ENCODE measurements at regions not wholly inside any gene's neighbourhood (a gene's known extent, or its start where the extent isn't known, plus 50 kb on each side); places are given as distances from the start of the nearest gene placed in this dataset.

- TF ChIP-seq MAX (IDR thresholded peaks at IDR 0.05), result no peak
- no peak for TF ChIP-seq YY1 (IDR thresholded peaks at IDR 0.05; ENCODE audit: low read depth)
- no peak for TF ChIP-seq TEAD4 (IDR thresholded peaks at IDR 0.05)
- no peak for TF ChIP-seq FOXM1 (IDR thresholded peaks at IDR 0.05; ENCODE audit: borderline replicate concordance, low read depth)
- TF ChIP-seq EP300 (IDR thresholded peaks at IDR 0.05; ENCODE audit: borderline replicate concordance), result no peak
- TF ChIP-seq NFIC (IDR thresholded peaks at IDR 0.05), result no peak
- no peak for TF ChIP-seq ZBTB7A (IDR thresholded peaks at IDR 0.05; ENCODE audit: low read depth)
- no peak for TF ChIP-seq CREB1 (IDR thresholded peaks at IDR 0.05; ENCODE audit: low read depth)
- TF ChIP-seq USF1 (IDR thresholded peaks at IDR 0.05), result no peak
- TF ChIP-seq CEBPB (IDR thresholded peaks at IDR 0.05), result no peak
- no peak for TF ChIP-seq EGR1 (IDR thresholded peaks at IDR 0.05)
- no peak for TF ChIP-seq RAD21 (IDR thresholded peaks at IDR 0.05; ENCODE audit: low read depth)
- TF ChIP-seq TAF1 (IDR thresholded peaks at IDR 0.05; ENCODE audit: low read depth), result no peak
These were observed 328.8 kb upstream of the SLC14A2 start for GRCh38 chr18:45286431-45286830.

GRCh38 chr18:45287531-45287930 is 327.7 kb upstream of the SLC14A2 start:
- TF ChIP-seq RAD21 (IDR thresholded peaks at IDR 0.05; ENCODE audit: low read depth) (no peak), EP300 (IDR thresholded peaks at IDR 0.05; ENCODE audit: borderline replicate concordance) (no peak), YY1 (IDR thresholded peaks at IDR 0.05; ENCODE audit: low read depth) (no peak), REST (IDR thresholded peaks at IDR 0.05; ENCODE audit: low read depth) (no peak)

- TF ChIP-seq EP300 (IDR thresholded peaks at IDR 0.05; ENCODE audit: borderline replicate concordance) (no peak), YY1 (IDR thresholded peaks at IDR 0.05; ENCODE audit: low read depth) (no peak), ZBTB7A (IDR thresholded peaks at IDR 0.05; ENCODE audit: low read depth) (no peak), TEAD4 (IDR thresholded peaks at IDR 0.05) (no peak), EGR1 (IDR thresholded peaks at IDR 0.05) (no peak), USF1 (IDR thresholded peaks at IDR 0.05) (no peak), MAX (IDR thresholded peaks at IDR 0.05) (no peak), TAF1 (IDR thresholded peaks at IDR 0.05; ENCODE audit: low read depth) (no peak), CEBPB (IDR thresholded peaks at IDR 0.05) (no peak), REST (IDR thresholded peaks at IDR 0.05; ENCODE audit: low read depth) (no peak), FOXM1 (IDR thresholded peaks at IDR 0.05; ENCODE audit: borderline replicate concordance, low read depth) (no peak), CREB1 (IDR thresholded peaks at IDR 0.05; ENCODE audit: low read depth) (no peak), RAD21 (IDR thresholded peaks at IDR 0.05; ENCODE audit: low read depth) (no peak), NFIC (IDR thresholded peaks at IDR 0.05) (no peak), TCF12 (IDR thresholded peaks at IDR 0.05; ENCODE audit: low read depth) (no peak)
These were observed 324.9 kb upstream of the SLC14A2 start for GRCh38 chr18:45290364-45290763.

- TF ChIP-seq FOXM1 (IDR thresholded peaks at IDR 0.05; ENCODE audit: borderline replicate concordance, low read depth) (no peak), YY1 (IDR thresholded peaks at IDR 0.05; ENCODE audit: low read depth) (no peak), NFIC (IDR thresholded peaks at IDR 0.05) (no peak), TEAD4 (IDR thresholded peaks at IDR 0.05) (no peak), CEBPB (IDR thresholded peaks at IDR 0.05) (no peak), RAD21 (IDR thresholded peaks at IDR 0.05; ENCODE audit: low read depth) (no peak), ZBTB7A (IDR thresholded peaks at IDR 0.05; ENCODE audit: low read depth) (no peak), TCF12 (IDR thresholded peaks at IDR 0.05; ENCODE audit: low read depth) (no peak), EP300 (IDR thresholded peaks at IDR 0.05; ENCODE audit: borderline replicate concordance) (no peak), EGR1 (IDR thresholded peaks at IDR 0.05) (no peak)
These were observed 323.4 kb upstream of the SLC14A2 start for GRCh38 chr18:45291621-45292615.

- no peak for TF ChIP-seq TEAD4 (IDR thresholded peaks at IDR 0.05)
- no peak for TF ChIP-seq REST (IDR thresholded peaks at IDR 0.05; ENCODE audit: low read depth)
- TF ChIP-seq NFIC (IDR thresholded peaks at IDR 0.05), result no peak
- no peak for TF ChIP-seq TAF1 (IDR thresholded peaks at IDR 0.05; ENCODE audit: low read depth)
- no peak for TF ChIP-seq RAD21 (IDR thresholded peaks at IDR 0.05; ENCODE audit: low read depth)
- TF ChIP-seq MAX (IDR thresholded peaks at IDR 0.05), result no peak
- no peak for TF ChIP-seq EGR1 (IDR thresholded peaks at IDR 0.05)
- TF ChIP-seq USF1 (IDR thresholded peaks at IDR 0.05), result no peak
- TF ChIP-seq YY1 (IDR thresholded peaks at IDR 0.05; ENCODE audit: low read depth), result no peak
- no peak for TF ChIP-seq TCF12 (IDR thresholded peaks at IDR 0.05; ENCODE audit: low read depth)
- no peak for TF ChIP-seq CEBPB (IDR thresholded peaks at IDR 0.05)
- TF ChIP-seq ZBTB7A (IDR thresholded peaks at IDR 0.05; ENCODE audit: low read depth), result no peak
- TF ChIP-seq CREB1 (IDR thresholded peaks at IDR 0.05; ENCODE audit: low read depth), result no peak
- TF ChIP-seq EP300 (IDR thresholded peaks at IDR 0.05; ENCODE audit: borderline replicate concordance), result no peak
- TF ChIP-seq FOXM1 (IDR thresholded peaks at IDR 0.05; ENCODE audit: borderline replicate concordance, low read depth), result no peak
These were observed 319.9 kb upstream of the SLC14A2 start for GRCh38 chr18:45295388-45295787.
